ENCODE measurements at regions not wholly inside any gene's neighbourhood (a gene's known extent, or its start where the extent isn't known, plus 50 kb on each side); places are given as distances from the start of the nearest gene placed in this dataset.
"Not testable (repeated sequence)": the region's sequence is repeated elsewhere in the genome, so short reads cannot be mapped to it uniquely, and the experiment has no call there.

GRCh38 chr5:161030229-161030628 is 178.2 kb upstream of the ATP10B start:
- no peak for FAIRE-seq

- FAIRE-seq = no peak
These were observed 175.8 kb upstream of the ATP10B start for GRCh38 chr5:161027763-161028162.

GRCh38 chr5:161023551-161023950 is 171.5 kb upstream of the ATP10B start:
- no peak for FAIRE-seq

- FAIRE-seq = no peak
These were observed 170.1 kb upstream of the ATP10B start for GRCh38 chr5:161022151-161022550.

GRCh38 chr5:161009817-161010216 is 157.8 kb upstream of the ATP10B start:
- FAIRE-seq = no peak

GRCh38 chr5:161009194-161009593 is 157.2 kb upstream of the ATP10B start:
- no peak for FAIRE-seq

GRCh38 chr5:161007879-161008278 is 155.9 kb upstream of the ATP10B start:
- FAIRE-seq = no peak

GRCh38 chr5:161002571-161003074 is 150.6 kb upstream of the ATP10B start:
- no peak for FAIRE-seq

GRCh38 chr5:161001604-161002003 is 149.6 kb upstream of the ATP10B start:
- FAIRE-seq = no peak

GRCh38 chr5:161001142-161001541 is 149.1 kb upstream of the ATP10B start:
- not testable (repeated sequence) for FAIRE-seq

- FAIRE-seq = no peak
These were observed 139.2 kb upstream of the ATP10B start for GRCh38 chr5:160991205-160991604.

- no peak for FAIRE-seq
These were observed 127.4 kb upstream of the ATP10B start for GRCh38 chr5:160979385-160979784.

- FAIRE-seq = no peak
These were observed 126.9 kb upstream of the ATP10B start for GRCh38 chr5:160978944-160979343.

- FAIRE-seq = no peak
These were observed 124.2 kb upstream of the ATP10B start for GRCh38 chr5:160976181-160976580.

GRCh38 chr5:160970605-160971191 is 118.7 kb upstream of the ATP10B start:
- FAIRE-seq = no peak

- FAIRE-seq = no peak
These were observed 117.6 kb upstream of the ATP10B start for GRCh38 chr5:160969645-160970044.

- FAIRE-seq = no peak
These were observed 116.5 kb upstream of the ATP10B start for GRCh38 chr5:160968480-160968879.

GRCh38 chr5:160966921-160967320 is 114.9 kb upstream of the ATP10B start:
- no peak for FAIRE-seq

- no peak for FAIRE-seq
These were observed 109.8 kb upstream of the ATP10B start for GRCh38 chr5:160961761-160962160.

GRCh38 chr5:160961038-160961437 is 109.0 kb upstream of the ATP10B start:
- no peak for FAIRE-seq

- FAIRE-seq = no peak
These were observed 108.6 kb upstream of the ATP10B start for GRCh38 chr5:160960592-160960991.

GRCh38 chr5:160959804-160960203 is 107.8 kb upstream of the ATP10B start:
- FAIRE-seq = no peak

GRCh38 chr5:160957312-160957861 is 105.4 kb upstream of the ATP10B start:
- no peak for FAIRE-seq

GRCh38 chr5:160956051-160956450 is 104.0 kb upstream of the ATP10B start:
- no peak for FAIRE-seq

GRCh38 chr5:160950311-160950710 is 98.3 kb upstream of the ATP10B start:
- no peak for FAIRE-seq

All from colon (tissue), 2 donors.